Ascending aorta (tissue), 2 donors: ENCODE measurements at regions not wholly inside any gene's neighbourhood (a gene's known extent, or its start where the extent isn't known, plus 50 kb on each side); places are given as distances from the start of the nearest gene placed in this dataset.

Source experiments
- DNase-seq, 2 donors: peaks; one replicate each; pipeline ENCODE4 v3.0.0-alpha.2; 2019; ENCODE audit warnings: low spot score in 2 of 2
- H3K27ac ChIP-seq, 2 donors: fragments of 200-600 bp; sonication (generic); one replicate each; pipeline ENCODE4 v1.5.1; 2016 to 2017; ENCODE audit warnings: mild to moderate bottlenecking in 1 of 2
- H3K27me3 ChIP-seq: fragments of 200-600 bp; sonication (generic); one replicate; pipeline ENCODE4 v1.5.1; 2017
- H3K36me3 ChIP-seq, 2 donors: fragments of 200-600 bp; sonication (generic); one replicate each; pipeline ENCODE4 v1.5.1; 2016
- H3K4me1 ChIP-seq, 2 donors: fragments of 200-600 bp; sonication (generic); one replicate each; pipeline ENCODE4 v1.5.1; 2016 to 2017; ENCODE audit warnings: mild to moderate bottlenecking in 1 of 2
- H3K4me3 ChIP-seq, 2 donors: fragments of 200-600 bp; sonication (generic); one replicate each; pipeline ENCODE4 v1.5.1; 2016 to 2017; ENCODE audit warnings: mild to moderate bottlenecking in 1 of 2
- H3K9me3 ChIP-seq, 2 donors: fragments of 200-600 bp; sonication (generic); one replicate each; pipeline ENCODE4 v1.5.1; 2016
- intact Hi-C: fragments of 100-400 bp; cut with DNase I; formaldehyde crosslinking; loops from one replicate; pipeline ENCODE4 v1.15.1; 2023
- TF ChIP-seq, protein P1 (sequence below), 3 experiments: fragments of 200-600 bp in 2 of 3; fragments of 450-650 bp in 1 of 3; sonication (generic) in 2 of 3; IDR thresholded peaks; one replicate each; pipeline ENCODE4 v1.5.1; 2016 to 2019; ENCODE audit warnings: antibody characterized with exemption in 3 of 3, mild to moderate bottlenecking in 1 of 3, moderate library complexity in 1 of 3

DNA sequence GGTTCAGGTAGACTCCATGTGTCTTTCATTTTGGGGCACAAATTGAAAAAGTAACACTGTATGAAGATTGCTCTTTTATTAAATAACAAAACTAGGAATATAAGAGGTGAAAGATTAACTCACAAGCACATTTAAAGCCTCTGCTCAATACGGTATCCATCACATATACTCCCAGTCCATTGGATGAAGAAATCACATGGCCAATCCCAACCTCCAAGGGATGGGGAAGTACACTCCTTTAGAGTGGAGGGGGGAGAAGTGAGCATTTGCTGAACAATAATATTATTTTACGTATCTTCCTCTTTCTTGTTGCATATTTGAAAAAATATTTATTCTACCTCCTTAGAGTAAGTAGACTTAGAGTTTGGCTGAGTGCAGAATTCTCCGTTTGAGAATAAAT lies 316.5 kb downstream of the LMX1A start:
- Histone ChIP-seq H3K9me3 (no peaks in the 10 kb centered on the region), H3K4me1 (no peaks in the 10 kb centered on the region), H3K27me3 (no peaks in the 10 kb centered on the region), H3K36me3 (no peaks in the 10 kb centered on the region), H3K4me3 (no peak overlapping the region), H3K27ac (no peak overlapping the region)
- no peak for DNase-seq
- intact Hi-C loops = no loop called here
- TF ChIP-seq, protein P1, sequence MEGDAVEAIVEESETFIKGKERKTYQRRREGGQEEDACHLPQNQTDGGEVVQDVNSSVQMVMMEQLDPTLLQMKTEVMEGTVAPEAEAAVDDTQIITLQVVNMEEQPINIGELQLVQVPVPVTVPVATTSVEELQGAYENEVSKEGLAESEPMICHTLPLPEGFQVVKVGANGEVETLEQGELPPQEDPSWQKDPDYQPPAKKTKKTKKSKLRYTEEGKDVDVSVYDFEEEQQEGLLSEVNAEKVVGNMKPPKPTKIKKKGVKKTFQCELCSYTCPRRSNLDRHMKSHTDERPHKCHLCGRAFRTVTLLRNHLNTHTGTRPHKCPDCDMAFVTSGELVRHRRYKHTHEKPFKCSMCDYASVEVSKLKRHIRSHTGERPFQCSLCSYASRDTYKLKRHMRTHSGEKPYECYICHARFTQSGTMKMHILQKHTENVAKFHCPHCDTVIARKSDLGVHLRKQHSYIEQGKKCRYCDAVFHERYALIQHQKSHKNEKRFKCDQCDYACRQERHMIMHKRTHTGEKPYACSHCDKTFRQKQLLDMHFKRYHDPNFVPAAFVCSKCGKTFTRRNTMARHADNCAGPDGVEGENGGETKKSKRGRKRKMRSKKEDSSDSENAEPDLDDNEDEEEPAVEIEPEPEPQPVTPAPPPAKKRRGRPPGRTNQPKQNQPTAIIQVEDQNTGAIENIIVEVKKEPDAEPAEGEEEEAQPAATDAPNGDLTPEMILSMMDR (IDR thresholded peaks at IDR 0.05) = no peak

DNA sequence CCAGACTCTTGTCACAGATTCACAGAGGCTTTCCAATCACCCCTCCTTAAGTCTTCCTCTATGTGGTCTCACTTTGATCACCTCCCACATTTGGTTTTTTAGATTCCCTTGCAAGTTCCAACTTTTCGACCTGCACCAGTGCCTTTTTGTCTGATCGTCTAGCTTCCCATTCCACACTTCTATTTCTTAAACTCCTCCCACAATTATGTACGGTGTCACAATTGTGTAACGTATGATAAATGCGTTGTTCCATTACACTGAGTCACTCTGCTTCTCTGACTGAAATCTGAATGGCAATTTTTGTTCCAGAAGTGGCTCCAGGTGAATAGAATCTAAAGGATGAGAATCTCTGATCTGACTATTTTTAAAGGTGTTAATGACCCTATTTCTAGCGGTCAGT lies 320.1 kb downstream of the LMX1A start:
- Histone ChIP-seq H3K36me3 (no peaks in the 10 kb centered on the region), H3K4me3 (no peak overlapping the region), H3K9me3 (no peaks in the 10 kb centered on the region), H3K4me1 (no peaks in the 10 kb centered on the region), H3K27ac (no peak overlapping the region), H3K27me3 (no peaks in the 10 kb centered on the region)
- DNase-seq = no peak
- intact Hi-C loops = no loop called here
- TF ChIP-seq, protein P1 (IDR thresholded peaks at IDR 0.05) = no peak

DNA sequence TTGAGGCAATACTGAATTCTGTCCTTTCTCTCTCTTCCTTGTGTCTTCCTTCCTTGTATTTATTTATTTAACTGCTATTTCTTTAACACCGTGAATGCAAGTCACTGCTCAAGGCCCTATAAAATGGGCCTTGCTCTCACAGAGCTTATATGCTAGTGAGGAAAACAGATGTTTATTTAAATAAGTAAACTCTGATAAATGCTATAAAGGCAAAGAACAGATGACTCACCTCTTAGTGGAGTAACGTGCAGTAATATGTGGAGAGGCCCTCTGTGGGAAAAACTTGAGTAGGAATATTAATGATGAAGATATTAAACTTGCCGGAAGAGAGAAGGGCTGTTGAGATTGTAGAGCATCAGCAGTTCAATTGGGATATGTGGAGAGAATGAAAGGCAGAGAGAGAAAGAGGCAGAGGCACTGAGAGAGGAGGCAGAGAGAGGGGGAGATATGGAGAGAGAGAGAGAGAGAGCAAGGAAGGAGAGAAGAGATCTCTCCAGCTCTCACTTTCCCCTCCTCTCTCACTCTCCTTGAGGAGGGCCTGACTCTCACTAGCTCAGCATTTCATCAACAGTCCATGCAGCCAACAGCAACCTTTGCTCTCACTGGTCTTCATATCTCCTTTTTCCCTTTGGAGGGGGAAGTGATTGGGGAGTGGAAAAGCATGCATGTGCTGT lies 322.2 kb downstream of the LMX1A start:
- Histone ChIP-seq H3K27me3 (no peaks in the 10 kb centered on the region), H3K36me3 (no peaks in the 10 kb centered on the region), H3K9me3 (no peaks in the 10 kb centered on the region), H3K4me1 (no peaks in the 10 kb centered on the region), H3K27ac (no peak overlapping the region), H3K4me3 (no peak overlapping the region)
- DNase-seq = no peak
- intact Hi-C loops = no loop called here
- TF ChIP-seq, protein P1 (IDR thresholded peaks at IDR 0.05) = no peak

DNA sequence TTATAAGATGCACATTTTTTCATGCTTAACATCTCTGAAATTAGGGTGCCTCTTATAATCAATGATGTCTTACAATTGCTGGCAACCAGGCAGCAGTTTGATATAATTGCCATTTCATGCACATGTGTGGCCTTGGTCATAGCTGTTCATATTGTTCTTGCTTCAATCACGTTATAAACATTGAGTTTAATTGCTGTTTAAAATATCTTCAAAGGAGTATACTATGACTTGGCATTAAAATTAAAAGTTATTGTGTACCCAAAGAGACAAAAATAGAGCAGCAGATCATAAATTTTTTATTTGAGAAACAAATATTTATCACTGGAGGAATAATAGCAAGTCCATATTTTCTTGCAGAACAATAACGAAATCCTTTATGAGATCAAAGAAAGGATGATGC lies 325.5 kb downstream of the LMX1A start:
- Histone ChIP-seq H3K9me3 (no peaks in the 10 kb centered on the region), H3K4me3 (no peak overlapping the region), H3K27ac (no peak overlapping the region), H3K4me1 (no peaks in the 10 kb centered on the region), H3K27me3 (no peaks in the 10 kb centered on the region), H3K36me3 (no peaks in the 10 kb centered on the region)
- TF ChIP-seq, protein P1 (IDR thresholded peaks at IDR 0.05) = no peak
- DNase-seq = no peak
- intact Hi-C loops = no loop called here

DNA sequence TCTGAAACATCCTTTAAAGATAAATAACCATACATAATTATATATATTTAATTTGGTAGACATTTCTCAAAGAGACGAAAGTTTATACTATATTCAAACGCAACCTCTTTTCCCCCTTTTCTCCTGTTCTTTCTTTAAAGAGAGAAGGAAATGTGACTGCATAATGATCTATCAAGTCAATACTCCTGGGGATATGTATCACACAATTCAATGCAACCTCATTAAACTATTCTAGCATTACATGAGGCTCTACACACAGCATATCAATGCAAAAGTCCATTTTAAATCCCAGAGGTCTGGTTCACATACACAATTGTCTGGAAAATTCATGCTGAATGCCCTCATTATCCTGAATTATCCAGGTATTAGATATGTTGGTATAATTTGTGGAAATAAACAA lies 330.7 kb downstream of the LMX1A start:
- no peaks in the 10 kb centered on the region for H3K36me3 ChIP-seq
- no peaks in the 10 kb centered on the region for H3K4me1 ChIP-seq
- no peak overlapping the region for H3K4me3 ChIP-seq
- TF ChIP-seq, protein P1 (IDR thresholded peaks at IDR 0.05) = no peak
- intact Hi-C loops = no loop called here
- no peak overlapping the region for H3K27ac ChIP-seq
- H3K27me3 ChIP-seq = no peaks in the 10 kb centered on the region
- H3K9me3 ChIP-seq = no peaks in the 10 kb centered on the region
- DNase-seq = no peak

DNA sequence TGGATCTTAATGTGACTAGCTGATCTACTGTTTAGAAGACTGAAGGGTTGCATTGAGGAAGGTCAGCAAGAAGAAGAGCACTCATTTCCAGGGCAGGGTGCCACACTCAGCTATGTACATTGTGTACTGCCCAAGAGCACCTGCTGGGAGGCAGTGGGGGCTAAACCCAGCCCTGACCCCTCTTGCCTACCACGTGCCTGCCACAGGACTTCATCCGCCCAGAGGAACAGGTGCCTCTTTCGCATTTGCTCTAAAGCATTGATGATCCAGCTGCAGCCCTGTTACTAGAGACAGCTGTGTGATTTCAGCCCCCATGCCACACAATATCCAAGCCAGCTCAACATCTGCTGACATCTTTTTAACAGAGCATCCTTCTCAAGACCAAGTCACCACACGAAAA lies 341.8 kb downstream of the LMX1A start:
- TF ChIP-seq, protein P1 (IDR thresholded peaks at IDR 0.05) = no peak
- no peaks in the 10 kb centered on the region for H3K36me3 ChIP-seq
- no peaks in the 10 kb centered on the region for H3K4me1 ChIP-seq
- intact Hi-C loops = no loop called here
- H3K27me3 ChIP-seq = no peaks in the 10 kb centered on the region
- no peaks in the 10 kb centered on the region for H3K9me3 ChIP-seq
- no peak overlapping the region for H3K4me3 ChIP-seq
- DNase-seq = no peak
- no peak overlapping the region for H3K27ac ChIP-seq
